Parathyroid adenoma (tissue), 2 donors: ENCODE measurements at regions not wholly inside any gene's neighbourhood (a gene's known extent, or its start where the extent isn't known, plus 50 kb on each side); places are given as distances from the start of the nearest gene placed in this dataset.
"Not testable (repeated sequence)": the region's sequence is repeated elsewhere in the genome, so short reads cannot be mapped to it uniquely, and the experiment has no call there.

Experiments
- H2AFZ ChIP-seq: fragments of 300-600 bp; sonication (generic); one replicate; pipeline ENCODE4 v1.7.0; 2017; ENCODE audit warnings: antibody characterized with exemption, mild to moderate bottlenecking
- H3K27ac ChIP-seq: fragments of 300-600 bp; sonication (generic); one replicate; pipeline ENCODE4 v1.7.0; 2017
- H3K27me3 ChIP-seq: fragments of 300-600 bp; sonication (generic); one replicate; pipeline ENCODE4 v1.7.0; 2017; ENCODE audit warnings: low read length; ENCODE audit not compliant: control insufficient read depth, insufficient read depth
- H3K36me3 ChIP-seq: fragments of 300-600 bp; sonication (generic); one replicate; pipeline ENCODE4 v1.7.0; 2017; ENCODE audit warnings: low read length; ENCODE audit not compliant: control insufficient read depth, insufficient read depth
- H3K4me1 ChIP-seq: fragments of 300-600 bp; sonication (generic); one replicate; pipeline ENCODE4 v1.7.0; 2017; ENCODE audit warnings: control low read depth
- H3K4me2 ChIP-seq: fragments of 300-600 bp; sonication (generic); one replicate; pipeline ENCODE4 v1.7.0; 2017; ENCODE audit warnings: low read length
- H3K4me3 ChIP-seq: fragments of 300-600 bp; sonication (generic); one replicate; pipeline ENCODE4 v1.7.0; 2017; ENCODE audit warnings: low read depth, low read length
- H3K79me2 ChIP-seq: fragments of 300-600 bp; sonication (generic); one replicate; pipeline ENCODE4 v1.7.0; 2017; ENCODE audit warnings: control low read depth
- H3K9ac ChIP-seq: fragments of 300-600 bp; sonication (generic); one replicate; pipeline ENCODE4 v1.7.0; 2017; ENCODE audit warnings: mild to moderate bottlenecking
- H3K9me3 ChIP-seq: fragments of 300-600 bp; sonication (generic); one replicate; pipeline ENCODE4 v1.7.0; 2017; ENCODE audit warnings: low read length; ENCODE audit not compliant: control insufficient read depth
- TF ChIP-seq, protein P1 (sequence below): fragments of 300-600 bp; sonication (generic); IDR thresholded peaks from one replicate; pipeline ENCODE4 v1.7.0; 2017; ENCODE audit warnings: antibody characterized with exemption, mild to moderate bottlenecking
- donor health status: primary hyperparathyroidism.

DNA sequence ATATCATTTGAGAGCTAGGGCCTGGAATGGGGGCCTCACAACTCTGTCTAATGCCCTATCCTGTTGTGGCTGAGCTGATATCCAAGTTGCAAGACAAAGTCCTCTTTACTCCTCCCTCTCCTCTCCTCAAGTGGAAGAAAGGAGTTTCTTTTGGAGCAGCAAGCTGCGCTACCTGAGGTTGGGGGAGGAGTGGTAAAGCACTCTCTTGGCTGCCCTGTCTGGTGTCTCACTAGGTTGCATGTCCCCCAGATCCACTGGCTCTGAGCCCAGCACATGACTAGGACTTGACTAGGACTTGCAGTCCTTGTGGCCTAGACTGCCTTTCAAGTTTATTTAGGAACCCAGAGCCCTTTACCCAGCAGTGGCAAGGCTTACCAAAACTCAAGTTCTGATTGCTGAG lies 141.1 kb upstream of the SETMAR start:
- H3K9me3 ChIP-seq, result no peaks in the 10 kb centered on the region
- peaks cover 13% of the 10 kb centered on the region for H3K4me1 ChIP-seq
- no peak overlapping the region for H3K4me3 ChIP-seq
- H3K4me2 ChIP-seq, result no peak overlapping the region
- H3K36me3 ChIP-seq, result no peaks in the 10 kb centered on the region
- peak overlapping the region; percentile 20 for H2AFZ ChIP-seq
- peak overlapping the region; percentile 6 for H3K27ac ChIP-seq
- no peaks in the 10 kb centered on the region for H3K79me2 ChIP-seq
- no peak overlapping the region for H3K9ac ChIP-seq
- no peaks in the 10 kb centered on the region for H3K27me3 ChIP-seq
- TF ChIP-seq, protein P1, sequence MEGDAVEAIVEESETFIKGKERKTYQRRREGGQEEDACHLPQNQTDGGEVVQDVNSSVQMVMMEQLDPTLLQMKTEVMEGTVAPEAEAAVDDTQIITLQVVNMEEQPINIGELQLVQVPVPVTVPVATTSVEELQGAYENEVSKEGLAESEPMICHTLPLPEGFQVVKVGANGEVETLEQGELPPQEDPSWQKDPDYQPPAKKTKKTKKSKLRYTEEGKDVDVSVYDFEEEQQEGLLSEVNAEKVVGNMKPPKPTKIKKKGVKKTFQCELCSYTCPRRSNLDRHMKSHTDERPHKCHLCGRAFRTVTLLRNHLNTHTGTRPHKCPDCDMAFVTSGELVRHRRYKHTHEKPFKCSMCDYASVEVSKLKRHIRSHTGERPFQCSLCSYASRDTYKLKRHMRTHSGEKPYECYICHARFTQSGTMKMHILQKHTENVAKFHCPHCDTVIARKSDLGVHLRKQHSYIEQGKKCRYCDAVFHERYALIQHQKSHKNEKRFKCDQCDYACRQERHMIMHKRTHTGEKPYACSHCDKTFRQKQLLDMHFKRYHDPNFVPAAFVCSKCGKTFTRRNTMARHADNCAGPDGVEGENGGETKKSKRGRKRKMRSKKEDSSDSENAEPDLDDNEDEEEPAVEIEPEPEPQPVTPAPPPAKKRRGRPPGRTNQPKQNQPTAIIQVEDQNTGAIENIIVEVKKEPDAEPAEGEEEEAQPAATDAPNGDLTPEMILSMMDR, result no peak

DNA sequence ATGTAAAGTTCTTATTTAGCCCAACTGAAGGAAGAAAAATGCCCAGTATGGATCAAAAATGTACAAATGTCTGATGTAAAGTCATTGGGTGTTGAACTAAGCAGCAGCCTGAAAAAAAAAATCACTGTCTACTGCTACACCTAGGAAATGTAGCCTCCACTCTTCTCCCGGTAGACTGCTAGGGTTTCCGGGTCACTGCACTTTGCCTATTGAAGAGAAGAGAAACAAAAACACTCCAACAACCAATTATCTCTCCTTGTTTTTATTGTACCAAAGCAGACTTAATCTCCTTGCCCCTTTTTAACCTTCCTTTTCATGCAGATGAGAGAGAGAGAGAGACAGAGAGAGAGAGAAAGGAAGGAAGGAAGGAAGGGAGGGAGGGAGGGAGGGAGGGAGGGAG lies 140.2 kb upstream of the SETMAR start:
- TF ChIP-seq, protein P1, result no peak
- Histone ChIP-seq H3K9ac (no peak overlapping the region), H3K4me3 (no peak overlapping the region), H3K27ac (no peak overlapping the region), H3K79me2 (no peaks in the 10 kb centered on the region), H3K4me2 (no peak overlapping the region), H2AFZ (no peak overlapping the region), H3K4me1 (peaks cover 13% of the 10 kb centered on the region), H3K36me3 (no peaks in the 10 kb centered on the region), H3K9me3 (no peaks in the 10 kb centered on the region), H3K27me3 (no peaks in the 10 kb centered on the region)

DNA sequence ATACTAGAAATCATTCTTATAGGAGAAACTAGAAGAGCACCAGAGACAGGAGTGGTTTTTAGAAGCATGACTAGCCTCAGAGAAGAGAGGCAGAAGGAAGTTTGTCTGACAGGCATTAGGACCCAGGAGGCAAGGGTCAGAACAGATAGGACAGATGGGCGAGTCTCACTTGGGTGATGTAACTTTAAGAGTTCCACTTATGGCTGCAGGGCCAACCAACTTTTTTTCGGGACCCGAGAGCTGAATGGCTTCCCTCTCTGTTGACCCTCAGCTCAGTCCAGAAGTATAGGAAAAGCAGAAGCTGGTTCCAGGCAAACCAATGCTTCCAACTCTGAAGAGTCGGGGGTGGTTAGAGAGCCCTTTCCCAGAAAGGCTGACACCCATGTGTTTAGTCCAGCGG lies 136.6 kb upstream of the SETMAR start:
- no peaks in the 10 kb centered on the region for H3K79me2 ChIP-seq
- no peak overlapping the region for H2AFZ ChIP-seq
- no peak overlapping the region for H3K9ac ChIP-seq
- H3K9me3 ChIP-seq, result no peaks in the 10 kb centered on the region
- H3K27ac ChIP-seq, result no peak overlapping the region
- peaks cover 19% of the 10 kb centered on the region for H3K4me1 ChIP-seq
- no peak overlapping the region for H3K4me3 ChIP-seq
- H3K27me3 ChIP-seq, result no peaks in the 10 kb centered on the region
- no peak overlapping the region for H3K4me2 ChIP-seq
- TF ChIP-seq, protein P1, result no peak
- no peaks in the 10 kb centered on the region for H3K36me3 ChIP-seq

DNA sequence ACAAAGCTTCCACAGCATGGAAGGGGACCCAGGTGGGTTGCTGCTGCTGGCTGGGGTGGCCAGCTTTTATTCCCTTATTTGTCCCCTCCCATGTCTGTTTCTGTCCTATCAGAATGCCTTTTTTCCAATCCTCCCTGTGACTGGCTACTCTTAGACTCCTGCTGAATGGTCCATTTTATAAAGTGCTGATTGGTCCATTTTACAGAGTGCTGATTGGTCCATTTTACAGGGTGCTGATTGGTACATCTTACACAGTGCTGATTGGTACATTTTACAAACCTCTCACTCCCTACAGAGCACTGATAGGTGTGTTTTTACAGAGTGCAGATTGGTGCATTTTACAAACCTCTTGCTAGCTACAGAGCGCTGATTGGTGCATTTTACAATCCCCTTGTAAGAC lies 135.9 kb upstream of the SETMAR start:
- H3K36me3 ChIP-seq, H3K4me2 ChIP-seq, H3K4me3 ChIP-seq, H3K9ac ChIP-seq, H3K27me3 ChIP-seq, H3K27ac ChIP-seq, H3K9me3 ChIP-seq, H3K79me2 ChIP-seq, H2AFZ ChIP-seq: not testable (repeated sequence)
- H3K4me1 ChIP-seq, result peaks cover 13% of the 10 kb centered on the region

DNA sequence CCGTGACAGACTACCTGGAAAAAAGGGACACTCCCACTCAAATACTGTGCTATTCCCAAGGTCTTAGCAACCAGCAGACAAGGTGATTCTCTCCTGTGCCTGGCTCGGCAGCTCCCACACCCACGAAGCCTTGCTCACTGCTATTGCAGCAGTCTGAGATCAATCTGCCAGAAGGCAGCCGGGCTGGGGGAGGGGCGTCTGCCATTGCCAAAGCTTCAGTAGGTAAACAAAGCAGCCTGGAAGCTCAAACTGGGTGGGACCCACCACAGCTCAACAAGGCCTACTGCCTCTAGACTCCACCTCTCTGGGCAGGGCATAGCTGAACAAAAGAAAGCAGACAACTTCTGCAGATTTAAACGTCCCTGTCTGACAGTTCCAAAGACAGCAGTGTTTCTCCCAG lies 128.4 kb upstream of the SETMAR start:
- TF ChIP-seq, protein P1, result no peak

More for the DNA sequence above, 128.4 kb upstream of the SETMAR start:
- Histone ChIP-seq H3K9ac (no peak overlapping the region), H2AFZ (no peak overlapping the region), H3K4me2 (no peak overlapping the region), H3K4me1 (no peaks in the 10 kb centered on the region), H3K9me3 (no peaks in the 10 kb centered on the region), H3K4me3 (no peak overlapping the region), H3K27me3 (no peaks in the 10 kb centered on the region), H3K79me2 (no peaks in the 10 kb centered on the region), H3K27ac (no peak overlapping the region), H3K36me3 (no peaks in the 10 kb centered on the region)
